Loucy (cell line): ENCODE measurements at regions not wholly inside any gene's neighbourhood (a gene's known extent, or its start where the extent isn't known, plus 50 kb on each side); places are given as distances from the start of the nearest gene placed in this dataset.

Source experiments
- H2AFZ ChIP-seq: fragments of 200-600 bp; sonication (generic); 2 replicates; pipeline ENCODE4 v1.6.0; 2016; ENCODE audit warnings: antibody characterized with exemption, mild to moderate bottlenecking, low read length, moderate library complexity
- H3F3A ChIP-seq: fragments of 200-600 bp; 2 replicates; pipeline ENCODE4 v1.6.0; 2016; ENCODE audit warnings: antibody characterized with exemption, low read depth, mild to moderate bottlenecking
- H3K27me3 ChIP-seq: fragments of 200-600 bp; sonication (generic); 2 replicates; pipeline ENCODE4 v1.6.1; 2014; ENCODE audit warnings: low read length, mild to moderate bottlenecking; ENCODE audit not compliant: insufficient read depth, poor library complexity, severe bottlenecking
- H3K36me3 ChIP-seq: fragments of 200-600 bp; sonication (generic); 2 replicates; pipeline ENCODE4 v1.6.1; 2016; ENCODE audit warnings: low read length; ENCODE audit not compliant: insufficient read depth
- H3K4me1 ChIP-seq: fragments of 200-600 bp; sonication (generic); 2 replicates; pipeline ENCODE4 v1.5.1; 2014; ENCODE audit warnings: low read length, mild to moderate bottlenecking; ENCODE audit not compliant: insufficient read depth, poor library complexity, severe bottlenecking
- H3K4me2 ChIP-seq: fragments of 200-600 bp; sonication (generic); 2 replicates; pipeline ENCODE4 v1.6.0; 2014; ENCODE audit warnings: antibody characterized with exemption, low read length, low read depth, mild to moderate bottlenecking; ENCODE audit not compliant: poor library complexity, severe bottlenecking
- H3K4me3 ChIP-seq: fragments of 200-600 bp; sonication (generic); 2 replicates; pipeline ENCODE4 v1.5.1; 2014; ENCODE audit warnings: low read length, mild to moderate bottlenecking, mixed read lengths; ENCODE audit not compliant: poor library complexity, severe bottlenecking
- H3K79me2 ChIP-seq: fragments of 200-600 bp; sonication (generic); 2 replicates; pipeline ENCODE4 v1.6.1; 2014; ENCODE audit warnings: low read length; ENCODE audit not compliant: insufficient read depth
- H3K9ac ChIP-seq: fragments of 200-600 bp; sonication (generic); 2 replicates; pipeline ENCODE4 v1.6.0; 2014; ENCODE audit warnings: mild to moderate bottlenecking, low read depth, low read length, moderate library complexity; ENCODE audit not compliant: poor library complexity, severe bottlenecking
- H3K9me2 ChIP-seq: fragments of 200-600 bp; sonication (generic); replicated peaks from 2 replicates; pipeline ENCODE4 v1.6.1; 2016; ENCODE audit warnings: low read depth, low read length, mixed read lengths
- H3K9me3 ChIP-seq: fragments of 200-600 bp; sonication (generic); 2 replicates; pipeline ENCODE4 v1.6.1; 2014; ENCODE audit warnings: mild to moderate bottlenecking, antibody characterized with exemption, low read length, low read depth; ENCODE audit not compliant: insufficient read depth
- H4K20me1 ChIP-seq: fragments of 200-600 bp; sonication (generic); 2 replicates; pipeline ENCODE4 v1.6.0; 2014; ENCODE audit warnings: antibody characterized with exemption, low read length, mild to moderate bottlenecking; ENCODE audit not compliant: insufficient read depth, poor library complexity, severe bottlenecking
- EZH2phosphoT487 ChIP-seq: fragments of 200-600 bp; IDR thresholded peaks from 2 replicates; pipeline ENCODE4 v1.6.1; 2018; ENCODE audit warnings: antibody characterized with exemption, mild to moderate bottlenecking, moderate library complexity, borderline replicate concordance
- TF ChIP-seq, protein P1 (sequence below): fragments of 200-600 bp; sonication (generic); conservative IDR thresholded peaks from 2 replicates; pipeline ENCODE4 v1.5.1; 2014; ENCODE audit warnings: mild to moderate bottlenecking, antibody characterized with exemption, low read length

DNA sequence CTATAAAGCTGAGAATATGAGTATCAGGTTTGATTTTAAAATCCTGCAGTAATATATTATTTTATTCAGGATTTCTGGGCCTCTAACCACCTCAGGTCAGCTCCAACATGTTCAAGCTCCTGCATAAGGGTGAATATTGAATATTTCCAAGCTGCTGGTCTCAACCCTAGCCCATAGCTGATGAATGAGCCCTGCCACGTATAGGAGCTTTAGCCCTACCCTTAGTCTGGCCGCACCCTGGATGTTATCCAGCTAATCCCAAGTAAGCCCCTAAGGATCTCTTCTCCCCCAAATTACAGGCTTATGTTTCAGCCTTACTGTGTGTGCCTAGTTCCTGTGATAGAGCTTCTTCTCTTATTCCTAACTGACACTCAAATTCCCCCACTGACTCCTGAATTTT is 240.6 kb downstream of the KCTD12 start:
- H3K36me3 ChIP-seq, result no peaks in the 10 kb centered on the region
- no peaks in the 10 kb centered on the region for H3K27me3 ChIP-seq
- no peak overlapping the region for H3K4me2 ChIP-seq
- no peak for TF ChIP-seq EZH2phosphoT487
- TF ChIP-seq, protein P1, sequence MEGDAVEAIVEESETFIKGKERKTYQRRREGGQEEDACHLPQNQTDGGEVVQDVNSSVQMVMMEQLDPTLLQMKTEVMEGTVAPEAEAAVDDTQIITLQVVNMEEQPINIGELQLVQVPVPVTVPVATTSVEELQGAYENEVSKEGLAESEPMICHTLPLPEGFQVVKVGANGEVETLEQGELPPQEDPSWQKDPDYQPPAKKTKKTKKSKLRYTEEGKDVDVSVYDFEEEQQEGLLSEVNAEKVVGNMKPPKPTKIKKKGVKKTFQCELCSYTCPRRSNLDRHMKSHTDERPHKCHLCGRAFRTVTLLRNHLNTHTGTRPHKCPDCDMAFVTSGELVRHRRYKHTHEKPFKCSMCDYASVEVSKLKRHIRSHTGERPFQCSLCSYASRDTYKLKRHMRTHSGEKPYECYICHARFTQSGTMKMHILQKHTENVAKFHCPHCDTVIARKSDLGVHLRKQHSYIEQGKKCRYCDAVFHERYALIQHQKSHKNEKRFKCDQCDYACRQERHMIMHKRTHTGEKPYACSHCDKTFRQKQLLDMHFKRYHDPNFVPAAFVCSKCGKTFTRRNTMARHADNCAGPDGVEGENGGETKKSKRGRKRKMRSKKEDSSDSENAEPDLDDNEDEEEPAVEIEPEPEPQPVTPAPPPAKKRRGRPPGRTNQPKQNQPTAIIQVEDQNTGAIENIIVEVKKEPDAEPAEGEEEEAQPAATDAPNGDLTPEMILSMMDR, result no peak
- H3F3A ChIP-seq, result no peaks in the 10 kb centered on the region
- no peak overlapping the region for H3K4me3 ChIP-seq
- H3K9me2 ChIP-seq, result no peaks in the 10 kb centered on the region
- no peaks in the 10 kb centered on the region for H4K20me1 ChIP-seq
- no peak overlapping the region for H3K9ac ChIP-seq
- H3K79me2 ChIP-seq, result no peaks in the 10 kb centered on the region
- H3K4me1 ChIP-seq, result no peaks in the 10 kb centered on the region
- H2AFZ ChIP-seq, result no peak overlapping the region
- no peaks in the 10 kb centered on the region for H3K9me3 ChIP-seq

DNA sequence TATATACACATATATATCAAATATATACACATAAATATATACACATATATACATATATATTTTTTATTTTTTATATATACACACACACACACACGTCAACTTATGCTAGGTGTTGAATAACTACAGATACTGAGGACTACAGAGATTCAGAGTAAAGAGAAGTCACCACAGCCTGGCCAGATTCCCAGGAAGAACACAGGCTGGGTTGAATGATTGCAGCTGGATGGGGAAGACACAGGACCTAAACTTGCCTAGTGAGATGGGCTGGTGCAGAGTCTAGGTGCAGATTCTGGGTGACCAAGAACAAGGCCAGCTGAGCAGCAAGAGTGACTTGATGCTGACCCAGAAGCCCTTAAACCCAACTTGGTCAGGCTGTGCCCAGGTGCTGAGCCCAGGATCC is 241.3 kb downstream of the KCTD12 start:
- Histone ChIP-seq H3K9me2 (no peaks in the 10 kb centered on the region), H3K4me2 (no peak overlapping the region), H3K27me3 (no peaks in the 10 kb centered on the region), H3K4me1 (no peaks in the 10 kb centered on the region), H3K79me2 (no peaks in the 10 kb centered on the region), H3K36me3 (no peaks in the 10 kb centered on the region), H3K9ac (no peak overlapping the region), H3K4me3 (no peak overlapping the region), H4K20me1 (no peaks in the 10 kb centered on the region), H3K9me3 (no peaks in the 10 kb centered on the region), H2AFZ (no peak overlapping the region), H3F3A (no peaks in the 10 kb centered on the region)
- TF ChIP-seq, protein P1, result no peak
- no peak for TF ChIP-seq EZH2phosphoT487

DNA sequence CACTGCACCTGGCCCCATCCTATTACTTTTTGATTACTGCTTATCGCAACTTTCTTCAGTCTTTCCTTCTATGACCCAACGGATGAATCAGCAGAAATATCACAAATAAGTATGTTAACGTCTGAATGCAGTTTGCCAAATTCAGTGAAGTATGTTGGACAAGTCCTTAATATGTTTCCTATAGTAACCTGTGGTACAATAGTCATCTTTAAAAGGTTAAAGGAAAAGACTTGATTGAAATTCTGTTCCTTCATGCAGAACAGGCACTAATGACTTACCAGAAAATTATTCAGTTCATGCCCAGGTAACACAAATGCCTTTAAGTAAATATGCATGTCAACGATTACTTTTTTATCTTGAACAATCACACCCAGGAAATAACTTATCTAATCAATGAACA is 242.6 kb downstream of the KCTD12 start:
- H3K27me3 ChIP-seq, result no peaks in the 10 kb centered on the region
- H4K20me1 ChIP-seq, result no peaks in the 10 kb centered on the region
- no peak overlapping the region for H2AFZ ChIP-seq
- H3K4me3 ChIP-seq, result no peak overlapping the region
- H3K79me2 ChIP-seq, result no peaks in the 10 kb centered on the region
- no peaks in the 10 kb centered on the region for H3K9me2 ChIP-seq
- H3K36me3 ChIP-seq, result no peaks in the 10 kb centered on the region
- TF ChIP-seq EZH2phosphoT487, result no peak
- TF ChIP-seq, protein P1, result no peak
- no peaks in the 10 kb centered on the region for H3F3A ChIP-seq
- H3K9ac ChIP-seq, result no peak overlapping the region
- no peaks in the 10 kb centered on the region for H3K4me1 ChIP-seq
- no peaks in the 10 kb centered on the region for H3K9me3 ChIP-seq
- H3K4me2 ChIP-seq, result no peak overlapping the region
